GM23338 (cell line): ENCODE measurements at regions not wholly inside any gene's neighbourhood (a gene's known extent, or its start where the extent isn't known, plus 50 kb on each side); places are given as distances from the start of the nearest gene placed in this dataset.

Experiments
- CREB1 ChIP-seq: fragments of 250-450 bp; sonication (Bioruptor Pico); IDR thresholded peaks from 2 replicates; pipeline ENCODE4 v1.5.0; 2020; ENCODE audit warnings: low read depth, mild to moderate bottlenecking, moderate library complexity
- CTCF ChIP-seq, 2 experiments: fragments of 200-600 bp in 1 of 2; sonication (generic) in 1 of 2; conservative IDR thresholded peaks; 2 replicates each; pipeline versions ENCODE4 v1.5.1 to v1.6.1; 2016 to 2017; ENCODE audit warnings: antibody characterized with exemption in 2 of 2, low read depth in 2 of 2, mild to moderate bottlenecking in 2 of 2, moderate library complexity in 1 of 2
- ETS1 ChIP-seq: IDR thresholded peaks from 2 replicates; pipeline ENCODE4 v1.6.1; 2016; ENCODE audit warnings: antibody characterized with exemption
- EZH2 ChIP-seq: fragments of 200-600 bp; sonication (generic); IDR thresholded peaks from one replicate; pipeline ENCODE4 v1.8.0; 2017; ENCODE audit warnings: antibody characterized with exemption, mild to moderate bottlenecking, low read depth; ENCODE audit not compliant: unreplicated experiment
- EZH2phosphoT487 ChIP-seq: fragments of 200-600 bp; sonication (generic); IDR thresholded peaks from one replicate; pipeline ENCODE4 v1.8.1; 2018; ENCODE audit warnings: antibody characterized with exemption; ENCODE audit not compliant: unreplicated experiment
- JUNB ChIP-seq: IDR thresholded peaks from one replicate; pipeline ENCODE4 v1.6.1; 2016; ENCODE audit warnings: antibody characterized with exemption; ENCODE audit not compliant: unreplicated experiment
- NANOG ChIP-seq: IDR thresholded peaks from 2 replicates; pipeline ENCODE4 v1.6.1; 2016; ENCODE audit warnings: antibody characterized with exemption, borderline replicate concordance
- POLR2AphosphoS5 ChIP-seq: IDR thresholded peaks from 2 replicates; pipeline ENCODE4 v1.6.1; 2016; ENCODE audit warnings: antibody characterized with exemption, low read depth
- REST ChIP-seq: IDR thresholded peaks from one replicate; pipeline ENCODE4 v1.6.1; 2018; ENCODE audit warnings: antibody characterized with exemption; ENCODE audit not compliant: unreplicated experiment
- STAT1 ChIP-seq: IDR thresholded peaks from one replicate; pipeline ENCODE4 v1.6.1; 2016; ENCODE audit warnings: antibody characterized with exemption; ENCODE audit not compliant: unreplicated experiment
- ZNF114 ChIP-seq: fragments of 250-450 bp; sonication (Bioruptor Pico); IDR thresholded peaks from 2 replicates; pipeline ENCODE4 v1.5.0; 2020; ENCODE audit warnings: mild to moderate bottlenecking, moderate library complexity
- ZNF331 ChIP-seq: fragments of 250-450 bp; sonication (Bioruptor Pico); IDR thresholded peaks from 2 replicates; pipeline ENCODE4 v1.5.0; 2020; ENCODE audit warnings: low read depth, mild to moderate bottlenecking, moderate library complexity

GRCh38 chr13:34207872-34208271 is 389.9 kb downstream of the RFC3 start:
- TF ChIP-seq POLR2AphosphoS5 (no peak), CTCF (conservative IDR thresholded peaks at IDR 0.05; ENCODE audit: low read depth in 2 of 2) (no peak), CREB1 (CRISPR knock-in tag) (no peak), EZH2 (no peak), ETS1 (no peak), JUNB (no peak), REST (no peak), EZH2phosphoT487 (no peak), STAT1 (no peak), ZNF331 (CRISPR knock-in tag) (no peak), NANOG (no peak), ZNF114 (CRISPR knock-in tag) (no peak)
